Glutamatergic neuron (in vitro differentiated cells): ENCODE measurements at regions not wholly inside any gene's neighbourhood (a gene's known extent, or its start where the extent isn't known, plus 50 kb on each side); places are given as distances from the start of the nearest gene placed in this dataset.

Source experiments
- DNase-seq: peaks from one replicate; pipeline ENCODE4 v3.0.0; 2022
- H3K27ac Mint-ChIP-seq: one replicate; pipeline ENCODE4 v1.8.0; 2020; ENCODE audit warnings: mild to moderate bottlenecking, mixed read lengths, inconsistent platforms; ENCODE audit not compliant: unreplicated experiment
- H3K27me3 Mint-ChIP-seq: one replicate; pipeline ENCODE4 v1.8.0; 2020; ENCODE audit warnings: mild to moderate bottlenecking, moderate library complexity, mixed read lengths, inconsistent platforms; ENCODE audit not compliant: unreplicated experiment
- H3K36me3 Mint-ChIP-seq: one replicate; pipeline ENCODE4 v1.8.0; 2020; ENCODE audit warnings: mild to moderate bottlenecking, mixed read lengths, inconsistent platforms; ENCODE audit not compliant: unreplicated experiment
- H3K4me1 Mint-ChIP-seq: one replicate; pipeline ENCODE4 v1.8.0; 2020; ENCODE audit warnings: mild to moderate bottlenecking, low read depth, mixed read lengths, inconsistent platforms; ENCODE audit not compliant: unreplicated experiment
- H3K4me3 Mint-ChIP-seq: one replicate; pipeline ENCODE4 v1.8.0; 2020; ENCODE audit warnings: mild to moderate bottlenecking, mixed read lengths, inconsistent platforms; ENCODE audit not compliant: unreplicated experiment
- H3K9me3 Mint-ChIP-seq: one replicate; pipeline ENCODE4 v1.8.0; 2020; ENCODE audit warnings: mild to moderate bottlenecking, moderate library complexity, mixed read lengths, inconsistent platforms; ENCODE audit not compliant: unreplicated experiment
- CTCF ChIP-seq: fragments of 200-600 bp; sonication (generic); IDR thresholded peaks from one replicate; pipeline ENCODE4 v1.5.0; 2021; ENCODE audit not compliant: partially characterized antibody, unreplicated experiment

GRCh38 chr1:244137725-244138124, 86.6 kb downstream of the ZBTB18 start:
- H3K4me3 Mint-ChIP-seq, result no peak overlapping the region
- H3K36me3 Mint-ChIP-seq, result no peaks in the 10 kb centered on the region
- no peak overlapping the region for H3K27ac Mint-ChIP-seq
- DNase-seq, result no peak
- peaks cover 10% of the 10 kb centered on the region for H3K4me1 Mint-ChIP-seq
- H3K9me3 Mint-ChIP-seq, result peaks cover 2% of the 10 kb centered on the region
- TF ChIP-seq CTCF, result no peak
- H3K27me3 Mint-ChIP-seq, result no peaks in the 10 kb centered on the region

- Mint-ChIP-seq H3K36me3 (no peaks in the 10 kb centered on the region), H3K9me3 (peaks cover 2% of the 10 kb centered on the region), H3K27ac (no peak overlapping the region), H3K27me3 (no peaks in the 10 kb centered on the region), H3K4me3 (no peak overlapping the region), H3K4me1 (peaks cover 10% of the 10 kb centered on the region)
- no peak for DNase-seq
- TF ChIP-seq CTCF, result no peak
Observed at GRCh38 chr1:244138399-244138798, 87.3 kb downstream of the ZBTB18 start.

GRCh38 chr1:244139655-244140054, 88.6 kb downstream of the ZBTB18 start:
- Mint-ChIP-seq H3K9me3 (peaks cover 2% of the 10 kb centered on the region), H3K27ac (no peak overlapping the region), H3K27me3 (no peaks in the 10 kb centered on the region), H3K4me3 (no peak overlapping the region), H3K36me3 (no peaks in the 10 kb centered on the region), H3K4me1 (peaks cover 10% of the 10 kb centered on the region)
- TF ChIP-seq CTCF, result no peak
- no peak for DNase-seq

GRCh38 chr1:244140420-244140819, 89.3 kb downstream of the ZBTB18 start:
- no peak for DNase-seq
- no peak overlapping the region for H3K4me3 Mint-ChIP-seq
- TF ChIP-seq CTCF, result no peak
- peaks cover 10% of the 10 kb centered on the region for H3K4me1 Mint-ChIP-seq
- no peaks in the 10 kb centered on the region for H3K36me3 Mint-ChIP-seq
- no peak overlapping the region for H3K27ac Mint-ChIP-seq
- no peaks in the 10 kb centered on the region for H3K27me3 Mint-ChIP-seq
- H3K9me3 Mint-ChIP-seq, result peaks cover 2% of the 10 kb centered on the region

DNA sequence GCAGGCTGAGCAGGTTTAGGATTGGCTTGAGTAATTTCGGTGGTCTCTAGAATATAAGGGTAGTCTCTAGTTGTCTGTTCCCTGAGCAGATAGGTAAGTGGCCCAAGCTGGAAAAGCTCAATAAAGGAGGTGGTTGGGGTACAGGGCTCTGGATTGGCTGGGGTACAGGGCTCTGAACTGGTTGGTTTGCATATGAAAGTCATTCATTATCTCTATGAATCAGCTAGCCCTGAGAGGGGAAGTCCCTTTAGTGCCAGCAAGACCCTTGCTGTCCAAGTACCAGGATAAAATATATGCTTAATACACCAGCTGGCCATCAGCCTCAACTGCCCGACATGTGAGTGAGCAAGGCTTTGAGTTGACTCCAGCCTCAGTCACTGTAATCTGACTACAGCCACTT, 93.0 kb downstream of the ZBTB18 start:
- Mint-ChIP-seq H3K27ac (no peak overlapping the region), H3K27me3 (no peaks in the 10 kb centered on the region), H3K4me3 (no peak overlapping the region), H3K4me1 (peaks cover 6% of the 10 kb centered on the region), H3K9me3 (peaks cover 2% of the 10 kb centered on the region), H3K36me3 (no peaks in the 10 kb centered on the region)
- TF ChIP-seq CTCF, result no peak
- DNase-seq, result no peak
